Adrenal gland (tissue), 5 donors: ENCODE measurements at regions not wholly inside any gene's neighbourhood (a gene's known extent, or its start where the extent isn't known, plus 50 kb on each side); places are given as distances from the start of the nearest gene placed in this dataset.
"Not testable (repeated sequence)": the region's sequence is repeated elsewhere in the genome, so short reads cannot be mapped to it uniquely, and the experiment has no call there.

Experiments
- CTCF ChIP-seq, 6 experiments: fragments of 450-650 bp in 4 of 6; fragments of 200-600 bp in 2 of 6; sonication (generic) in 1 of 6; IDR thresholded peaks; 1 replicate in 5 of 6; 2 replicates in 1 of 6; pipeline versions ENCODE4 v1.5.1 to v1.8.0; 2016 to 2021; ENCODE audit warnings: antibody characterized with exemption in 6 of 6, mild to moderate bottlenecking in 2 of 6, moderate library complexity in 1 of 6
- POLR2A ChIP-seq, 2 donors: fragments of 450-650 bp; IDR thresholded peaks; one replicate each; pipeline ENCODE4 v1.6.1; 2017; ENCODE audit warnings: antibody characterized with exemption in 2 of 2, mild to moderate bottlenecking in 2 of 2, moderate library complexity in 1 of 2
- donor health status: DM: no; HTN: no; CAD: no.

- not testable (repeated sequence) for TF ChIP-seq CTCF, POLR2A (IDR thresholded peaks at IDR 0.05)
Measured at GRCh38 chr11:87703589-87703988, 471.7 kb downstream of the RAB38 start.
